ENCODE measurements at regions not wholly inside any gene's neighbourhood (a gene's known extent, or its start where the extent isn't known, plus 50 kb on each side); places are given as distances from the start of the nearest gene placed in this dataset.

- CTCF ChIA-PET (ENCODE audit: partially characterized antibody) = no interaction called here
These were observed 211.2 kb upstream of the PMEPA1 start for GRCh38 chr20:57920971-57921370.

GRCh38 chr20:57919049-57919448, 209.2 kb upstream of the PMEPA1 start:
- peaks cover 0 to 6% of the 10 kb centered on the region in 2 donors for H3K27me3 Mint-ChIP-seq
- Histone ChIP-seq H3K27ac (ENCODE audit: low read depth, low read length) (no peak overlapping the region), H3K9me3 (ENCODE audit: control insufficient read depth in 1 of 2, low read length in 2 of 2) (no peaks in the 10 kb centered on the region), H3K27me3 (ENCODE audit: insufficient read depth, low read length) (peaks cover 3% of the 10 kb centered on the region), H3K4me1 (ENCODE audit: insufficient read depth, low read length) (no peaks in the 10 kb centered on the region), H3K4me3 (ENCODE audit: low read length in 2 of 2) (no peak overlapping the region), H3K36me3 (ENCODE audit: insufficient read depth, low read length) (no peaks in the 10 kb centered on the region)
- H3K27ac Mint-ChIP-seq = no peak overlapping the region
- no peaks in the 10 kb centered on the region for H3K4me1 Mint-ChIP-seq
- no peak for DNase-seq
- no peaks in the 10 kb centered on the region for H3K36me3 Mint-ChIP-seq
- ChIA-PET POLR2A (ENCODE audit: partially characterized antibody) (no interaction called here), CTCF (ENCODE audit: partially characterized antibody) (no interaction called here)
- no peak overlapping the region for H3K4me3 Mint-ChIP-seq
- intact Hi-C loops (cut with micrococcal nuclease) = no loop called here
- H3K9me3 Mint-ChIP-seq = peaks cover 0 to 3% (median 0%) of the 10 kb centered on the region in 8 donors

More at GRCh38 chr20:57920971-57921370, 211.2 kb upstream of the PMEPA1 start:
- POLR2A ChIA-PET (ENCODE audit: partially characterized antibody) = no interaction called here
- Mint-ChIP-seq H3K27me3 (peaks cover 0 to 5% of the 10 kb centered on the region in 2 donors), H3K9me3 (peaks cover 0 to 12% (median 9%) of the 10 kb centered on the region in 8 donors), H3K36me3 (peaks cover 0 to 1% of the 10 kb centered on the region in 2 donors), H3K4me1 (no peaks in the 10 kb centered on the region), H3K27ac (no peak overlapping the region), H3K4me3 (no peak overlapping the region)
- Histone ChIP-seq H3K9me3 (ENCODE audit: control insufficient read depth in 1 of 2, low read length in 2 of 2) (no peaks in the 10 kb centered on the region), H3K4me3 (ENCODE audit: low read length in 2 of 2) (no peak overlapping the region), H3K27me3 (ENCODE audit: insufficient read depth, low read length) (peaks cover 3% of the 10 kb centered on the region), H3K4me1 (ENCODE audit: insufficient read depth, low read length) (no peaks in the 10 kb centered on the region), H3K27ac (ENCODE audit: low read depth, low read length) (no peak overlapping the region), H3K36me3 (ENCODE audit: insufficient read depth, low read length) (no peaks in the 10 kb centered on the region)
- intact Hi-C loops (cut with micrococcal nuclease) = no loop called here
- no peak for DNase-seq

GRCh38 chr20:57918551-57918950, 208.7 kb upstream of the PMEPA1 start:
- no peak for DNase-seq
- H3K36me3 Mint-ChIP-seq = no peaks in the 10 kb centered on the region
- no peaks in the 10 kb centered on the region for H3K4me1 Mint-ChIP-seq
- ChIA-PET CTCF (ENCODE audit: partially characterized antibody) (no interaction called here), POLR2A (ENCODE audit: partially characterized antibody) (no interaction called here)
- intact Hi-C loops (cut with micrococcal nuclease) = no loop called here
- H3K9me3 ChIP-seq (ENCODE audit: control insufficient read depth in 1 of 2, low read length in 2 of 2) = no peaks in the 10 kb centered on the region
- H3K4me1 ChIP-seq (ENCODE audit: insufficient read depth, low read length) = no peaks in the 10 kb centered on the region
- no peak overlapping the region for H3K27ac ChIP-seq (ENCODE audit: low read depth, low read length)
- no peak overlapping the region for H3K4me3 Mint-ChIP-seq
- peaks cover 3% of the 10 kb centered on the region for H3K27me3 ChIP-seq (ENCODE audit: insufficient read depth, low read length)
- no peaks in the 10 kb centered on the region for H3K36me3 ChIP-seq (ENCODE audit: insufficient read depth, low read length)
- peaks cover 0 to 4% of the 10 kb centered on the region in 2 donors for H3K27me3 Mint-ChIP-seq
- H3K9me3 Mint-ChIP-seq = peaks cover 0 to 3% (median 0%) of the 10 kb centered on the region in 8 donors
- no peak overlapping the region for H3K27ac Mint-ChIP-seq
- H3K4me3 ChIP-seq (ENCODE audit: low read length in 2 of 2) = no peak overlapping the region

- H3K4me1 Mint-ChIP-seq = no peaks in the 10 kb centered on the region
- H3K4me3 Mint-ChIP-seq = no peak overlapping the region
- peaks cover 0 to 2% (median 0%) of the 10 kb centered on the region in 8 donors for H3K9me3 Mint-ChIP-seq
- H3K27ac Mint-ChIP-seq = no peak overlapping the region
- Histone ChIP-seq H3K9me3 (ENCODE audit: control insufficient read depth in 1 of 2, low read length in 2 of 2) (no peaks in the 10 kb centered on the region), H3K27ac (ENCODE audit: low read depth, low read length) (no peak overlapping the region), H3K27me3 (ENCODE audit: insufficient read depth, low read length) (peaks cover 3% of the 10 kb centered on the region), H3K36me3 (ENCODE audit: insufficient read depth, low read length) (no peaks in the 10 kb centered on the region), H3K4me3 (ENCODE audit: low read length in 2 of 2) (no peak overlapping the region), H3K4me1 (ENCODE audit: insufficient read depth, low read length) (no peaks in the 10 kb centered on the region)
- H3K36me3 Mint-ChIP-seq = no peaks in the 10 kb centered on the region
- POLR2A ChIA-PET (ENCODE audit: partially characterized antibody) = no interaction called here
- no peak for DNase-seq
- CTCF ChIA-PET (ENCODE audit: partially characterized antibody) = no interaction called here
- H3K27me3 Mint-ChIP-seq = peaks cover 8 to 10% of the 10 kb centered on the region in 2 donors
- intact Hi-C loops (cut with micrococcal nuclease) = no loop called here
These were observed 204.4 kb upstream of the PMEPA1 start for GRCh38 chr20:57914205-57914604.

GRCh38 chr20:57913156-57913930, 203.5 kb upstream of the PMEPA1 start:
- Histone ChIP-seq H3K4me3 (ENCODE audit: low read length in 2 of 2) (no peak overlapping the region), H3K9me3 (ENCODE audit: control insufficient read depth in 1 of 2, low read length in 2 of 2) (no peaks in the 10 kb centered on the region), H3K27me3 (ENCODE audit: insufficient read depth, low read length) (peaks cover 3% of the 10 kb centered on the region), H3K36me3 (ENCODE audit: insufficient read depth, low read length) (no peaks in the 10 kb centered on the region), H3K4me1 (ENCODE audit: insufficient read depth, low read length) (no peaks in the 10 kb centered on the region), H3K27ac (ENCODE audit: low read depth, low read length) (no peak overlapping the region)
- Mint-ChIP-seq H3K4me1 (no peaks in the 10 kb centered on the region), H3K36me3 (no peaks in the 10 kb centered on the region), H3K4me3 (no peak overlapping the region), H3K27me3 (peaks cover 10 to 11% of the 10 kb centered on the region in 2 donors), H3K9me3 (peaks cover 0 to 2% (median 0%) of the 10 kb centered on the region in 8 donors), H3K27ac (no peak overlapping the region)
- intact Hi-C loops (cut with micrococcal nuclease) = no loop called here
- DNase-seq = no peak
- CTCF ChIA-PET (ENCODE audit: partially characterized antibody) = no interaction called here
- POLR2A ChIA-PET (ENCODE audit: partially characterized antibody) = no interaction called here

- intact Hi-C loops (cut with micrococcal nuclease) = no loop called here
- Mint-ChIP-seq H3K36me3 (no peaks in the 10 kb centered on the region), H3K9me3 (no peaks in the 10 kb centered on the region), H3K4me3 (no peak overlapping the region), H3K27ac (peak overlapping the region in 1 of 7 donors; percentile 13), H3K27me3 (peaks cover 10 to 13% of the 10 kb centered on the region in 2 donors), H3K4me1 (no peaks in the 10 kb centered on the region)
- Histone ChIP-seq H3K9me3 (ENCODE audit: control insufficient read depth in 1 of 2, low read length in 2 of 2) (no peaks in the 10 kb centered on the region), H3K4me3 (ENCODE audit: low read length in 2 of 2) (no peak overlapping the region), H3K4me1 (ENCODE audit: insufficient read depth, low read length) (no peaks in the 10 kb centered on the region), H3K27ac (ENCODE audit: low read depth, low read length) (no peak overlapping the region), H3K27me3 (ENCODE audit: insufficient read depth, low read length) (peaks cover 3% of the 10 kb centered on the region), H3K36me3 (ENCODE audit: insufficient read depth, low read length) (no peaks in the 10 kb centered on the region)
- ChIA-PET CTCF (ENCODE audit: partially characterized antibody) (no interaction called here), POLR2A (ENCODE audit: partially characterized antibody) (no interaction called here)
- DNase-seq = no peak
These were observed 202.4 kb upstream of the PMEPA1 start for GRCh38 chr20:57912227-57912582.

DNA sequence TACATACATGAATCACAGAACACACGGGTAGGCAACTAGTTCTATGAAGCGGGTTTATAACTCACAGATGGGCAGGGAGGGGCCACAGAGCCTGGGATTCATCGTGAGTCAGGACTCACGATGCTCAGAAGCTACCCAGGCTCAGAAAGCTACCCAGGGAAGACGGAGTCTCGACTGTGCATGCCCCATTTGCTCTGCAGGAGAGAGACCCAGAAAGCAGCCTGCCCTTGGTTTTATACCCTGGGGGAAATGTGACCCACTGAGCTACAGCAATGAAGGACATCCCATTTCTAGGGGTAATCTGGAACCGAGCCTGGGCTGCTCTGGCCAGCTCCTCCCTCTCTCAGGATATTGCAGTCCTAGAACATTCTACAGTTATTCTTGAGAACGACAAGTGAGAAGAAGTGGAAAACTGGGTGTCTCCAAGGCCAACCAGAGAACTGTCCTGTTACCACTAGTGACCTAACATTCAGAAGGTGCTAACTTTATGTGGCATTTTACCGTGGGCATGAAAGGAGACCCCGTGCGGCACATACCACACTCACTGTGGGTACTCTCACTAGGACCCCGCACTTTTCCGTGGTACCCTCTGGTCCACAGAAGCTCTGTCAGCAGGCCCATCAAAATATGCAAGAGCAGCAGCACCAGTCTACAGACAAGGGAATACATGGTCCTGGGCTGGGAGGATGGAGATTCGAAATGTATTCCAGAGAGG, 201.9 kb upstream of the PMEPA1 start:
- ChIA-PET CTCF (ENCODE audit: partially characterized antibody) (no interaction called here), POLR2A (ENCODE audit: partially characterized antibody) (no interaction called here)
- H3K9me3 Mint-ChIP-seq = no peaks in the 10 kb centered on the region
- Histone ChIP-seq H3K4me3 (ENCODE audit: low read length in 2 of 2) (no peak overlapping the region), H3K27ac (ENCODE audit: low read depth, low read length) (no peak overlapping the region), H3K4me1 (ENCODE audit: insufficient read depth, low read length) (no peaks in the 10 kb centered on the region), H3K36me3 (ENCODE audit: insufficient read depth, low read length) (no peaks in the 10 kb centered on the region), H3K9me3 (ENCODE audit: control insufficient read depth in 1 of 2, low read length in 2 of 2) (no peaks in the 10 kb centered on the region), H3K27me3 (ENCODE audit: insufficient read depth, low read length) (no peaks in the 10 kb centered on the region)
- no peak overlapping the region for H3K4me3 Mint-ChIP-seq
- H3K4me1 Mint-ChIP-seq = no peaks in the 10 kb centered on the region
- no peaks in the 10 kb centered on the region for H3K36me3 Mint-ChIP-seq
- intact Hi-C loops (cut with micrococcal nuclease) = no loop called here
- no peak for DNase-seq
- H3K27ac Mint-ChIP-seq = no peak overlapping the region
- peaks cover 10 to 13% of the 10 kb centered on the region in 2 donors for H3K27me3 Mint-ChIP-seq
